HepG2 (cell line): ENCODE measurements at regions not wholly inside any gene's neighbourhood (a gene's known extent, or its start where the extent isn't known, plus 50 kb on each side); places are given as distances from the start of the nearest gene placed in this dataset.

ENCODE experiments used
- ATM ChIP-seq: fragments of 450-650 bp; IDR thresholded peaks from 2 replicates; pipeline ENCODE4 v1.7.1; 2017; ENCODE audit warnings: mild to moderate bottlenecking, borderline replicate concordance
- CCAR2 ChIP-seq: fragments of 200-400 bp; formaldehyde crosslinking; optimal IDR thresholded peaks from 2 replicates; pipeline ENCODE3; 2018; ENCODE audit warnings: low read depth, mild to moderate bottlenecking, low read length, moderate library complexity
- KDM1A ChIP-seq: IDR thresholded peaks from 2 replicates; pipeline ENCODE4 v1.6.1; 2016; ENCODE audit warnings: missing compliant biosample characterization
- LCORL ChIP-seq, 2 experiments: fragments of 450-650 bp in 1 of 2; sonication (generic) in 1 of 2; formaldehyde crosslinking in 1 of 2; IDR thresholded peaks; 2 replicates each; pipeline versions ENCODE4 v1.5.0 to v1.6.1; 2017 to 2020; ENCODE audit warnings: antibody characterized with exemption in 1 of 2, missing genetic modification reagents in 1 of 2
- MZF1 ChIP-seq: sonication (generic); formaldehyde crosslinking; IDR thresholded peaks from 2 replicates; pipeline ENCODE4 v1.8.1; 2023; ENCODE audit warnings: mild to moderate bottlenecking, missing genetic modification reagents, borderline replicate concordance
- NFE2L2 ChIP-seq: fragments of 150-350 bp; IDR thresholded peaks from 2 replicates; pipeline ENCODE4 v1.6.1; 2014; ENCODE audit warnings: low read length
- SKIL ChIP-seq: sonication (generic); formaldehyde crosslinking; IDR thresholded peaks from 2 replicates; pipeline ENCODE4 v1.8.0; 2022; ENCODE audit warnings: missing genetic modification reagents, mild to moderate bottlenecking, moderate library complexity, borderline replicate concordance
- SUZ12 ChIP-seq: fragments of 150-350 bp; IDR thresholded peaks from 2 replicates; pipeline ENCODE4 v1.6.1; 2014; ENCODE audit warnings: low read depth, low read length
- ZBTB49 ChIP-seq: sonication (generic); formaldehyde crosslinking; IDR thresholded peaks from 2 replicates; pipeline ENCODE4 v1.4.0; 2020; ENCODE audit warnings: missing genetic modification reagents, borderline replicate concordance
- ZHX2 ChIP-seq, 2 experiments: sonication (generic) in 1 of 2; formaldehyde crosslinking in 1 of 2; IDR thresholded peaks; 2 replicates each; pipeline versions ENCODE4 v1.6.1 to v1.9.0; 2014 to 2022; ENCODE audit warnings: antibody characterized with exemption in 1 of 2, borderline replicate concordance in 1 of 2, inconsistent platforms in 1 of 2, low read depth in 1 of 2, missing genetic modification reagents in 1 of 2
- ZNF451 ChIP-seq: sonication (generic); formaldehyde crosslinking; IDR thresholded peaks from 2 replicates; pipeline ENCODE4 v1.5.0; 2020; ENCODE audit warnings: mild to moderate bottlenecking, missing genetic modification reagents
- ZNF564 ChIP-seq: sonication (generic); formaldehyde crosslinking; IDR thresholded peaks from 2 replicates; pipeline ENCODE4 v1.8.1; 2023; ENCODE audit warnings: mild to moderate bottlenecking, missing genetic modification reagents
- ZNF569 ChIP-seq: sonication (generic); formaldehyde crosslinking; IDR thresholded peaks from 2 replicates; pipeline ENCODE4 v1.5.0; 2020; ENCODE audit warnings: mild to moderate bottlenecking, missing genetic modification reagents, moderate library complexity, borderline replicate concordance
- ZNF839 ChIP-seq: sonication (generic); formaldehyde crosslinking; IDR thresholded peaks from 2 replicates; pipeline ENCODE4 v1.4.0; 2020; ENCODE audit warnings: missing genetic modification reagents, mild to moderate bottlenecking, borderline replicate concordance

- TF ChIP-seq ZBTB49 (CRISPR knock-in tag) (no peak), SUZ12 (no peak), ATM (no peak), ZNF839 (CRISPR knock-in tag) (no peak), MZF1 (CRISPR knock-in tag) (no peak), LCORL (IDR thresholded peaks at IDR 0.05) (no peak), LCORL (CRISPR knock-in tag; IDR thresholded peaks at IDR 0.05) (no peak), ZHX2 (IDR thresholded peaks at IDR 0.05; ENCODE audit: low read depth) (no peak), ZHX2 (CRISPR knock-in tag; IDR thresholded peaks at IDR 0.05; ENCODE audit: borderline replicate concordance) (no peak), KDM1A (CRISPR knock-in tag) (no peak), CCAR2 (no peak), SKIL (CRISPR knock-in tag) (no peak), ZNF451 (CRISPR knock-in tag) (no peak), ZNF569 (CRISPR knock-in tag) (no peak), NFE2L2 (no peak), ZNF564 (CRISPR knock-in tag) (no peak)
Observed at GRCh38 chr12:23380419-23381100, 568.9 kb downstream of the SOX5 start (continued).
